ENCODE measurements at regions not wholly inside any gene's neighbourhood (a gene's known extent, or its start where the extent isn't known, plus 50 kb on each side); places are given as distances from the start of the nearest gene placed in this dataset.

DNA sequence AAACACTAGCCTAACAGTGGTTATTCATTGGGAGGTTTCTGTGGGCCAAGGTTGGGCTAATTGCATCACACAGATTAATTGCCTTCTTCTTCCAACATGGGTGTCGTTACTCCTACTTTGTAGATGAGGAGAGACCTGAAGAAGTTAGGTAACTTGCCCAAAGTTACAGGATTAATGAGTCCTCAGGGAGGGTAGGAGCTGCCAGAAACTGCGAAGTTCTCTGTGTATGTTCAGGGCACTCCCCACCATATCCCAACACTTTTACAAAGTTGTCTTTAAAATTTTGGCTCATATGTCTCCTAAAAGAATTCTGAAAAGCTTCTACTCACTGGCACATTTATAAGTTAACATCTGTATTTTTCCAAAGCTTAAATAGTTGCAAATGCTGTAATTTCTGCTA, 323.5 kb upstream of the HSF2 start:
- TF ChIP-seq, protein P1, sequence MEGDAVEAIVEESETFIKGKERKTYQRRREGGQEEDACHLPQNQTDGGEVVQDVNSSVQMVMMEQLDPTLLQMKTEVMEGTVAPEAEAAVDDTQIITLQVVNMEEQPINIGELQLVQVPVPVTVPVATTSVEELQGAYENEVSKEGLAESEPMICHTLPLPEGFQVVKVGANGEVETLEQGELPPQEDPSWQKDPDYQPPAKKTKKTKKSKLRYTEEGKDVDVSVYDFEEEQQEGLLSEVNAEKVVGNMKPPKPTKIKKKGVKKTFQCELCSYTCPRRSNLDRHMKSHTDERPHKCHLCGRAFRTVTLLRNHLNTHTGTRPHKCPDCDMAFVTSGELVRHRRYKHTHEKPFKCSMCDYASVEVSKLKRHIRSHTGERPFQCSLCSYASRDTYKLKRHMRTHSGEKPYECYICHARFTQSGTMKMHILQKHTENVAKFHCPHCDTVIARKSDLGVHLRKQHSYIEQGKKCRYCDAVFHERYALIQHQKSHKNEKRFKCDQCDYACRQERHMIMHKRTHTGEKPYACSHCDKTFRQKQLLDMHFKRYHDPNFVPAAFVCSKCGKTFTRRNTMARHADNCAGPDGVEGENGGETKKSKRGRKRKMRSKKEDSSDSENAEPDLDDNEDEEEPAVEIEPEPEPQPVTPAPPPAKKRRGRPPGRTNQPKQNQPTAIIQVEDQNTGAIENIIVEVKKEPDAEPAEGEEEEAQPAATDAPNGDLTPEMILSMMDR (IDR thresholded peaks at IDR 0.05), result no peak
- TF ChIP-seq POLR2A (IDR thresholded peaks at IDR 0.05) (no peak), EP300 (IDR thresholded peaks at IDR 0.05; ENCODE audit: low read depth) (no peak), POLR2AphosphoS5 (IDR thresholded peaks at IDR 0.05) (no peak)

Data from transverse colon (tissue), 4 donors.